Endodermal cell (in vitro differentiated cells): ENCODE measurements at regions not wholly inside any gene's neighbourhood (a gene's known extent, or its start where the extent isn't known, plus 50 kb on each side); places are given as distances from the start of the nearest gene placed in this dataset.

Experiments used
- DNase-seq: peaks from one replicate; pipeline ENCODE4 v3.0.0-alpha.2; 2017
- H3K27ac ChIP-seq: 2 replicates; pipeline ENCODE4 v1.5.1; 2013; ENCODE audit warnings: mild to moderate bottlenecking, low read depth, low read length, moderate library complexity
- H3K27me3 ChIP-seq: 2 replicates; pipeline ENCODE4 v1.6.1; 2013; ENCODE audit warnings: mild to moderate bottlenecking, low read length, moderate library complexity; ENCODE audit not compliant: insufficient read depth, control insufficient read depth, poor library complexity, severe bottlenecking
- H3K36me3 ChIP-seq: 2 replicates; pipeline ENCODE4 v1.7.0; 2013; ENCODE audit warnings: mild to moderate bottlenecking, low read length, moderate library complexity; ENCODE audit not compliant: control insufficient read depth, insufficient read depth
- H3K4me1 ChIP-seq: one replicate; pipeline ENCODE4 v1.7.0; 2013; ENCODE audit warnings: low read length; ENCODE audit not compliant: control insufficient read depth, insufficient read depth
- H3K4me3 ChIP-seq: 2 replicates; pipeline ENCODE4 v1.5.1; 2013; ENCODE audit warnings: mild to moderate bottlenecking, low read length, moderate library complexity
- H3K9ac ChIP-seq: 2 replicates; pipeline ENCODE4 v1.6.1; 2013; ENCODE audit warnings: mild to moderate bottlenecking, low read length, moderate library complexity; ENCODE audit not compliant: poor library complexity, severe bottlenecking; ENCODE audit errors: extremely low read depth
- H3K9me3 ChIP-seq: 2 replicates; pipeline ENCODE4 v1.6.1; 2013; ENCODE audit warnings: mild to moderate bottlenecking, low read length, moderate library complexity; ENCODE audit not compliant: control insufficient read depth
- H3K27ac Mint-ChIP-seq: 2 replicates; pipeline ENCODE4 v1.8.0; 2020; ENCODE audit warnings: mixed read lengths
- H3K27me3 Mint-ChIP-seq: 2 replicates; pipeline ENCODE4 v1.8.0; 2021; ENCODE audit warnings: mild to moderate bottlenecking, mixed read lengths; ENCODE audit not compliant: insufficient read depth
- H3K36me3 Mint-ChIP-seq: 2 replicates; pipeline ENCODE4 v1.8.0; 2020; ENCODE audit warnings: low read depth, mixed read lengths
- H3K4me1 Mint-ChIP-seq: 2 replicates; pipeline ENCODE4 v1.8.0; 2020; ENCODE audit warnings: mixed read lengths
- H3K4me3 Mint-ChIP-seq: 2 replicates; pipeline ENCODE4 v1.8.0; 2020; ENCODE audit warnings: mild to moderate bottlenecking, moderate library complexity, mixed read lengths
- H3K9me3 Mint-ChIP-seq: 2 replicates; pipeline ENCODE4 v1.8.0; 2020; ENCODE audit warnings: mild to moderate bottlenecking, mixed read lengths
- WGBS, 2 experiments: methylation state at CpG; one replicate each; pipeline versions ENCODE4 v1.1.5 to v1.1.7; 2013; ENCODE audit warnings: missing lambda C conversion rate in 2 of 2, mixed read lengths in 1 of 2; ENCODE audit not compliant: insufficient coverage in 1 of 2, insufficient read length in 1 of 2; 5-methylcytosine and 5-hydroxymethylcytosine counted together
- TF ChIP-seq, protein P1 (sequence below): fragments of 200-600 bp; sonication (generic); conservative IDR thresholded peaks from 2 replicates; pipeline ENCODE4 v1.5.0; 2021; ENCODE audit warnings: antibody characterized with exemption, mild to moderate bottlenecking

DNA sequence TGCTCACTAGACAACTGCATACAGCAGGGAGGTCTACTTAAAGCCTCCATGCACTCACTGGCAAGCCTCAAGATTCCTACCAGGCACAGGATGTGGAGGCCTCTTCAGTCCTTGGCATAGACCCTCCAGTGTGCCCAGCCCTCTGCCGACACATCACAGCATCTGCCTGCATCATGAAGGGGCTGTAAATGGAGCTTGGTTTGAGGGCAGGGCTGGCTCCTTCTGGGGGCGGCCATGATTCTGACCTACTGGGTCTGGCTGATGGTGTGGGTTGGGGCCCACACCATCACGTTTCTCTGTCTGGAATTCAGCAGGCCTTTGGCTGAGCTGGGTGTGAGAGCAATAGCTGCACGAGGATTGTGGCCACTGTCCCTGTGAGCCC, 84.9 kb upstream of the SHB start:
- peaks cover 25% of the 10 kb centered on the region for H3K27me3 Mint-ChIP-seq
- H3K4me3 Mint-ChIP-seq: no peak overlapping the region
- no peaks in the 10 kb centered on the region for H3K36me3 Mint-ChIP-seq
- no peak overlapping the region for H3K27ac Mint-ChIP-seq
- DNase-seq: no peak
- Histone ChIP-seq H3K27ac (no peak overlapping the region), H3K27me3 (no peaks in the 10 kb centered on the region), H3K9ac (no peak overlapping the region), H3K4me3 (no peak overlapping the region), H3K4me1 (peaks cover 23% of the 10 kb centered on the region), H3K9me3 (no peaks in the 10 kb centered on the region), H3K36me3 (no peaks in the 10 kb centered on the region)
- H3K9me3 Mint-ChIP-seq: no peaks in the 10 kb centered on the region
- WGBS, 2 experiments: 70 to 75% methylated on average over 2 to 4 of the region's 4 CpGs
- TF ChIP-seq, protein P1, sequence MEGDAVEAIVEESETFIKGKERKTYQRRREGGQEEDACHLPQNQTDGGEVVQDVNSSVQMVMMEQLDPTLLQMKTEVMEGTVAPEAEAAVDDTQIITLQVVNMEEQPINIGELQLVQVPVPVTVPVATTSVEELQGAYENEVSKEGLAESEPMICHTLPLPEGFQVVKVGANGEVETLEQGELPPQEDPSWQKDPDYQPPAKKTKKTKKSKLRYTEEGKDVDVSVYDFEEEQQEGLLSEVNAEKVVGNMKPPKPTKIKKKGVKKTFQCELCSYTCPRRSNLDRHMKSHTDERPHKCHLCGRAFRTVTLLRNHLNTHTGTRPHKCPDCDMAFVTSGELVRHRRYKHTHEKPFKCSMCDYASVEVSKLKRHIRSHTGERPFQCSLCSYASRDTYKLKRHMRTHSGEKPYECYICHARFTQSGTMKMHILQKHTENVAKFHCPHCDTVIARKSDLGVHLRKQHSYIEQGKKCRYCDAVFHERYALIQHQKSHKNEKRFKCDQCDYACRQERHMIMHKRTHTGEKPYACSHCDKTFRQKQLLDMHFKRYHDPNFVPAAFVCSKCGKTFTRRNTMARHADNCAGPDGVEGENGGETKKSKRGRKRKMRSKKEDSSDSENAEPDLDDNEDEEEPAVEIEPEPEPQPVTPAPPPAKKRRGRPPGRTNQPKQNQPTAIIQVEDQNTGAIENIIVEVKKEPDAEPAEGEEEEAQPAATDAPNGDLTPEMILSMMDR: no peak
- peaks cover 35% of the 10 kb centered on the region for H3K4me1 Mint-ChIP-seq

DNA sequence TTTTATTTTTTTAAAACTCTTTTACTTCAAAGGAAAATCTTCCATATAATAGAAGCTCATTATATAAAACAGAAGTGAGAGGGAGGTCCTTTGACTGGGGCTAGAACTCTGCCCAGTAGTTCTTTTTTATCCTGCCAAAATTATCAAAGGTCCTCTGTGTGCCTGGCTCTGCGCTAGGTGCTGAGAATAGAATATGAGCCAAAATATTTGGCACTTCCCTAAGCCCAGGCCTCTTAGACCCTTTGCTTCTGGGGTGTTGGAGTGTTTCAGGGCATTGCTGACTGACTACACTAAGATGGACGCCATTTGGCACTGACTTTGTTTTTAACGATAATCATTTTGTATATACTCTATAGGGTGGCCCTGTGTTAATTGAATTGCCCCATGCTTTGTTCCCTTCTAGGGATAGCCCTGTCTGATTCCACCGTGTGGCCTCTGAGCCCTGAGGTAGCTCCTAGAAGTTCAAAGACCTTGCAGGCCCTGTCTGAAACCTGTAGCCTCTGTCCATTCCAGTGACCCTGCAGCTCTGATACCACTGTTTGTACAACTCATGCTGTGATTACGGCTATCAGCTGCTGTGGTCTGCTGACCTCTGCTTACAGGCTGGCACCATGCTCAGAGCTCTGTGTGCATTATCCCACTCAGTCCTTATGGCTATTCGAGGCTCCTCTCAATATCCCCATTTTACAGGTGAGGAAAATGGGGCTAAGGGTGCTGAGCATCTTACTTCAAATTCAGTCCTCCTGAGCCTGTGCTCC, 84.3 kb upstream of the SHB start:
- Mint-ChIP-seq H3K27me3 (peaks cover 25% of the 10 kb centered on the region), H3K27ac (no peak overlapping the region)

DNA sequence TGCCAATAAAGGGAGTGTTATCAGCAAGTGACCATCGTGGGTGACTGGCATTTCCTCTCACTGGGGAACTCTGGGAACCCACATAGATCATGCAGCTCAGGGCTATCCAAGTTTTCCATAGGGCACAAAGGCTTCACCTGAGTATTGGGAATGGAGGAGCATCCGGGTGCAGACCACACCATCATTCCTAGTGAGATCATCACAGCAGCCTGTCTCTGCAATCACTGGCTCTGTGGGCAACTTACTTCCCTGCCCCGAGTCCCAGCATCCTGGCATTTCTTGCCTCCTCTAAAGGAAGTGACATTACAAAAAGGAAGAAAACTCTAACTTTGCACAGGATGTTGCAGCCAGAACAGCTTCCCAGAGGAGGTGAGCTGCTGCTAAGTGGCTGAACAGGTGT, 80.6 kb upstream of the SHB start:
- Histone ChIP-seq H3K27ac (no peak overlapping the region), H3K27me3 (no peaks in the 10 kb centered on the region), H3K9ac (no peak overlapping the region), H3K36me3 (no peaks in the 10 kb centered on the region), H3K9me3 (peaks cover 5% of the 10 kb centered on the region), H3K4me3 (no peak overlapping the region), H3K4me1 (peaks cover 15% of the 10 kb centered on the region)
- H3K27ac Mint-ChIP-seq: no peak overlapping the region
- TF ChIP-seq, protein P1: no peak
- no peaks in the 10 kb centered on the region for H3K9me3 Mint-ChIP-seq
- H3K27me3 Mint-ChIP-seq: peaks cover 34% of the 10 kb centered on the region
- H3K4me1 Mint-ChIP-seq: peaks cover 15% of the 10 kb centered on the region
- WGBS, 2 experiments: 60 to 82% methylated on average over 1 to 3 of the region's 3 CpGs
- DNase-seq: no peak
- no peak overlapping the region for H3K4me3 Mint-ChIP-seq
- H3K36me3 Mint-ChIP-seq: no peaks in the 10 kb centered on the region

More for the DNA sequence above, 84.3 kb upstream of the SHB start:
- Mint-ChIP-seq H3K36me3 (no peaks in the 10 kb centered on the region), H3K4me1 (peaks cover 34% of the 10 kb centered on the region), H3K4me3 (no peak overlapping the region), H3K9me3 (no peaks in the 10 kb centered on the region)
- H3K36me3 ChIP-seq: no peaks in the 10 kb centered on the region
- H3K27ac ChIP-seq: no peak overlapping the region
- 87 to 89% methylated on average over 3 to 6 of the region's 6 CpGs for WGBS, 2 experiments
- no peak for DNase-seq
- no peaks in the 10 kb centered on the region for H3K27me3 ChIP-seq
- peaks cover 23% of the 10 kb centered on the region for H3K4me1 ChIP-seq
- TF ChIP-seq, protein P1: no peak
- H3K4me3 ChIP-seq: no peak overlapping the region
- no peaks in the 10 kb centered on the region for H3K9me3 ChIP-seq
- no peak overlapping the region for H3K9ac ChIP-seq
